Esophagus squamous epithelium (tissue), 5 donors: ENCODE measurements at regions not wholly inside any gene's neighbourhood (a gene's known extent, or its start where the extent isn't known, plus 50 kb on each side); places are given as distances from the start of the nearest gene placed in this dataset.

ENCODE experiments used
- DNase-seq: peaks from one replicate; lab custom pipeline; 2025; lab: John Stamatoyannopoulos, UW
- H3K27ac ChIP-seq, 4 donors: fragments of 200-600 bp; sonication (generic); one replicate each; pipeline ENCODE4 v1.5.1; 2016 to 2019; ENCODE audit warnings: mild to moderate bottlenecking in 1 of 4
- H3K27me3 ChIP-seq, 4 donors: fragments of 200-600 bp; sonication (generic); 1 replicate in 3 of 4; 2 replicates in 1 of 4; pipeline versions ENCODE4 v1.5.1 to v1.6.0; 2017 to 2021; ENCODE audit warnings: antibody characterized with exemption in 1 of 4
- H3K36me3 ChIP-seq, 3 donors: fragments of 200-600 bp; sonication (generic); one replicate each; pipeline ENCODE4 v1.5.1; 2016 to 2019
- H3K4me1 ChIP-seq, 3 donors: fragments of 200-600 bp; sonication (generic); one replicate each; pipeline ENCODE4 v1.5.1; 2017 to 2019
- H3K4me3 ChIP-seq, 4 donors: fragments of 200-600 bp; sonication (generic); 1 replicate in 3 of 4; 2 replicates in 1 of 4; pipeline ENCODE4 v1.5.1; 2016 to 2019; ENCODE audit warnings: mild to moderate bottlenecking in 2 of 4, moderate library complexity in 1 of 4
- H3K9me3 ChIP-seq, 3 donors: fragments of 200-600 bp; sonication (generic); one replicate each; pipeline ENCODE4 v1.5.1; 2016 to 2019
- POLR2A ChIP-seq, 4 donors: fragments of 450-650 bp; IDR thresholded peaks; one replicate each; pipeline ENCODE4 v1.6.1; 2017; ENCODE audit warnings: antibody characterized with exemption in 4 of 4, mild to moderate bottlenecking in 4 of 4, moderate library complexity in 3 of 4
- WGBS, 2 donors: methylation state at CpG; one replicate each; pipeline ENCODE4 v1.1.5; 2018; 5-methylcytosine and 5-hydroxymethylcytosine counted together
- intact Hi-C: fragments of 100-400 bp; cut with DNase I; formaldehyde crosslinking; loops from one replicate; pipeline ENCODE4 v1.15.0; 2022
- TF ChIP-seq, protein P1 (sequence below), 6 experiments: fragments of 450-650 bp in 4 of 6; fragments of 200-600 bp in 2 of 6; sonication (generic) in 2 of 6; IDR thresholded peaks; one replicate each; pipeline ENCODE4 v1.5.1; 2016 to 2019; ENCODE audit warnings: antibody characterized with exemption in 6 of 6, mild to moderate bottlenecking in 4 of 6, moderate library complexity in 4 of 6
- donor health status: DM: yes; HTN: yes; CAD: no.

- intact Hi-C loops = loop anchor here (10.0 kb wide), 2 partner anchors 197 to 203 kb away; no protein-coding TSS in a partner anchor
- H3K4me1 ChIP-seq = peaks cover 0 to 8% (median 0%) of the 10 kb centered on the region in 3 donors
- DNase-seq = no peak
- no peaks in the 10 kb centered on the region for H3K9me3 ChIP-seq
- H3K4me3 ChIP-seq = no peak overlapping the region
- TF ChIP-seq, protein P1, sequence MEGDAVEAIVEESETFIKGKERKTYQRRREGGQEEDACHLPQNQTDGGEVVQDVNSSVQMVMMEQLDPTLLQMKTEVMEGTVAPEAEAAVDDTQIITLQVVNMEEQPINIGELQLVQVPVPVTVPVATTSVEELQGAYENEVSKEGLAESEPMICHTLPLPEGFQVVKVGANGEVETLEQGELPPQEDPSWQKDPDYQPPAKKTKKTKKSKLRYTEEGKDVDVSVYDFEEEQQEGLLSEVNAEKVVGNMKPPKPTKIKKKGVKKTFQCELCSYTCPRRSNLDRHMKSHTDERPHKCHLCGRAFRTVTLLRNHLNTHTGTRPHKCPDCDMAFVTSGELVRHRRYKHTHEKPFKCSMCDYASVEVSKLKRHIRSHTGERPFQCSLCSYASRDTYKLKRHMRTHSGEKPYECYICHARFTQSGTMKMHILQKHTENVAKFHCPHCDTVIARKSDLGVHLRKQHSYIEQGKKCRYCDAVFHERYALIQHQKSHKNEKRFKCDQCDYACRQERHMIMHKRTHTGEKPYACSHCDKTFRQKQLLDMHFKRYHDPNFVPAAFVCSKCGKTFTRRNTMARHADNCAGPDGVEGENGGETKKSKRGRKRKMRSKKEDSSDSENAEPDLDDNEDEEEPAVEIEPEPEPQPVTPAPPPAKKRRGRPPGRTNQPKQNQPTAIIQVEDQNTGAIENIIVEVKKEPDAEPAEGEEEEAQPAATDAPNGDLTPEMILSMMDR (IDR thresholded peaks at IDR 0.05) = no peak
- no peak for TF ChIP-seq POLR2A (IDR thresholded peaks at IDR 0.05)
- H3K36me3 ChIP-seq = no peaks in the 10 kb centered on the region
- 11 to 37% methylated on average over 2 to 3 of the region's 3 CpGs for WGBS, 2 donors
- no peak overlapping the region for H3K27ac ChIP-seq
- H3K27me3 ChIP-seq = peaks cover 0 to 5% (median 2%) of the 10 kb centered on the region in 4 donors
These were observed 104.5 kb upstream of the MAOA start for GRCh38 chrX:43551590-43551989.

- 33 to 41% methylated on average over 2 of the region's 2 CpGs for WGBS, 2 donors
- DNase-seq = no peak
- TF ChIP-seq, protein P1 (IDR thresholded peaks at IDR 0.05) = no peak
- no peak for TF ChIP-seq POLR2A (IDR thresholded peaks at IDR 0.05)
- H3K4me3 ChIP-seq = no peak overlapping the region
- H3K4me1 ChIP-seq = peaks cover 0 to 8% (median 0%) of the 10 kb centered on the region in 3 donors
- H3K27ac ChIP-seq = no peak overlapping the region
- H3K9me3 ChIP-seq = no peaks in the 10 kb centered on the region
- no peaks in the 10 kb centered on the region for H3K36me3 ChIP-seq
- H3K27me3 ChIP-seq = peaks cover 0 to 5% (median 2%) of the 10 kb centered on the region in 4 donors
- intact Hi-C loops = loop anchor here (10.0 kb wide), 2 partner anchors 197 to 203 kb away; no protein-coding TSS in a partner anchor
These were observed 103.9 kb upstream of the MAOA start for GRCh38 chrX:43552156-43552555.

GRCh38 chrX:43552703-43553102 lies 103.4 kb upstream of the MAOA start:
- H3K27me3 ChIP-seq = peaks cover 0 to 5% (median 2%) of the 10 kb centered on the region in 4 donors
- no peak overlapping the region for H3K4me3 ChIP-seq
- peaks cover 0 to 8% (median 0%) of the 10 kb centered on the region in 3 donors for H3K4me1 ChIP-seq
- H3K27ac ChIP-seq = no peak overlapping the region
- no peak for DNase-seq
- H3K9me3 ChIP-seq = no peaks in the 10 kb centered on the region
- TF ChIP-seq, protein P1 (IDR thresholded peaks at IDR 0.05) = no peak
- no peak for TF ChIP-seq POLR2A (IDR thresholded peaks at IDR 0.05)
- H3K36me3 ChIP-seq = no peaks in the 10 kb centered on the region
- 72 to 84% methylated on average over 4 of the region's 4 CpGs for WGBS, 2 donors
- intact Hi-C loops = loop anchor here (10.0 kb wide), 2 partner anchors 198 to 202 kb away; no protein-coding TSS in a partner anchor

- peaks cover 0 to 5% (median 2%) of the 10 kb centered on the region in 4 donors for H3K27me3 ChIP-seq
- intact Hi-C loops = loop anchor here (10.0 kb wide), 2 partner anchors 198 to 202 kb away; no protein-coding TSS in a partner anchor
- TF ChIP-seq, protein P1 (IDR thresholded peaks at IDR 0.05) = no peak
- TF ChIP-seq POLR2A (IDR thresholded peaks at IDR 0.05) = no peak
- H3K4me1 ChIP-seq = peaks cover 0 to 8% (median 0%) of the 10 kb centered on the region in 3 donors
- no peak overlapping the region for H3K27ac ChIP-seq
- no peak overlapping the region for H3K4me3 ChIP-seq
- no peaks in the 10 kb centered on the region for H3K36me3 ChIP-seq
- WGBS, 2 donors = 57 to 60% methylated on average over 1 to 5 of the region's 5 CpGs
- DNase-seq = no peak
- H3K9me3 ChIP-seq = no peaks in the 10 kb centered on the region
These were observed 102.8 kb upstream of the MAOA start for GRCh38 chrX:43553257-43553656.

DNA sequence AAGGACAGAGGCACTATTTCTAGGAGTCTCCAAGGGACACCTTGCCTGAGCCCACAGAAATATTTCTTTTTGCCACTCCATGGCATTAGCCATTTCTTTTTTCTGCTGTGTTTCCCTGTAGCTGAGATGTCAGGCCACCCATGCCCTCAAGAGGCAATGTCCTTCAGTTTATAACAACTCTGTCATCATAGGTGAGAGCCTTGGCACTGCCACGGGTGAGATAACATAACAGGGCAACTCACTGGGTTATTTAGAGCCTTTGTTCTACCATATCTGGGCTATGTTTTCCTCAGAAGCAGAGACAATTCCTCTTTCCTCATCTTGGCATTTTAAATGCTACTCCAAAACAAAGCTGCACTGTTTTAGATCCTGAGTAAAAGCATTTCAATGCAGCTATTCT lies 99.9 kb upstream of the MAOA start:
- Histone ChIP-seq H3K4me3 (no peak overlapping the region), H3K27me3 (peaks cover 0 to 5% (median 0%) of the 10 kb centered on the region in 4 donors), H3K36me3 (no peaks in the 10 kb centered on the region), H3K4me1 (peaks cover 0 to 22% (median 4%) of the 10 kb centered on the region in 3 donors), H3K27ac (no peak overlapping the region), H3K9me3 (no peaks in the 10 kb centered on the region)
- no peak for DNase-seq
- 60% methylated on average over 1 of the region's 1 CpG; no CpG with 5 or more reads in 1 of the 2 donors for WGBS, 2 donors
- TF ChIP-seq POLR2A (IDR thresholded peaks at IDR 0.05) = no peak
- TF ChIP-seq, protein P1 (IDR thresholded peaks at IDR 0.05) = no peak
- intact Hi-C loops = loop anchor here (10.0 kb wide), 2 partner anchors 199 to 201 kb away; no protein-coding TSS in a partner anchor
